ENCODE measurements at regions not wholly inside any gene's neighbourhood (a gene's known extent, or its start where the extent isn't known, plus 50 kb on each side); places are given as distances from the start of the nearest gene placed in this dataset.

GRCh38 chr6:170183521-170183920 lies 107.4 kb downstream of the DLL1 start:
- no peak for TF ChIP-seq CTCF (IDR thresholded peaks at IDR 0.05)
- TF ChIP-seq POLR2A (IDR thresholded peaks at IDR 0.05): no peak
